Tibial nerve (tissue), 3 donors: ENCODE measurements at regions not wholly inside any gene's neighbourhood (a gene's known extent, or its start where the extent isn't known, plus 50 kb on each side); places are given as distances from the start of the nearest gene placed in this dataset.

Source experiments
- POLR2A ChIP-seq, 2 donors: fragments of 450-650 bp; IDR thresholded peaks; one replicate each; pipeline ENCODE4 v1.6.1; 2017; ENCODE audit warnings: antibody characterized with exemption in 2 of 2, mild to moderate bottlenecking in 2 of 2, moderate library complexity in 2 of 2
- TF ChIP-seq, protein P1 (sequence below), 5 experiments: fragments of 200-600 bp in 3 of 5; fragments of 450-650 bp in 2 of 5; sonication (generic) in 3 of 5; IDR thresholded peaks; one replicate each; pipeline ENCODE4 v1.5.1; 2016 to 2019; ENCODE audit warnings: antibody characterized with exemption in 5 of 5, mild to moderate bottlenecking in 3 of 5, moderate library complexity in 2 of 5

DNA sequence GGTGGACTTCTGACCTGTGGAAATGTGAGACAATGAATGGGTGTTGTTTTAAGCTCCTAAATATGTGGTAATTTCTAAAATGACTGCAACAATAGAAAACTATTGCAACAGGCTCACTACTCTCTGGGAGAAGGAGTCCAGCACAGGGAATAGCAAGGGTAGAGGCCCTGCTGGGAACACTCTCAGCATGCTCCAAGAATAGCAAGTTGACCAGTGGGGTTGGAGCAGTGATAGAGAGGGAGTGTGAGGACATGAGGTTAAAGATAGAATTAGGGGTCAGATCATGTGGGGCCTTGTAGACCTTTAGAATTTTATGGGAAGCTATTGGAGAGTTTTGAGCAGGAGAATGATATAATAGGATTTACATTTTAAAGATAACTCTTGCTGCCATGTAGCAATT lies 346.7 kb upstream of the CCDC196 start:
- TF ChIP-seq, protein P1, sequence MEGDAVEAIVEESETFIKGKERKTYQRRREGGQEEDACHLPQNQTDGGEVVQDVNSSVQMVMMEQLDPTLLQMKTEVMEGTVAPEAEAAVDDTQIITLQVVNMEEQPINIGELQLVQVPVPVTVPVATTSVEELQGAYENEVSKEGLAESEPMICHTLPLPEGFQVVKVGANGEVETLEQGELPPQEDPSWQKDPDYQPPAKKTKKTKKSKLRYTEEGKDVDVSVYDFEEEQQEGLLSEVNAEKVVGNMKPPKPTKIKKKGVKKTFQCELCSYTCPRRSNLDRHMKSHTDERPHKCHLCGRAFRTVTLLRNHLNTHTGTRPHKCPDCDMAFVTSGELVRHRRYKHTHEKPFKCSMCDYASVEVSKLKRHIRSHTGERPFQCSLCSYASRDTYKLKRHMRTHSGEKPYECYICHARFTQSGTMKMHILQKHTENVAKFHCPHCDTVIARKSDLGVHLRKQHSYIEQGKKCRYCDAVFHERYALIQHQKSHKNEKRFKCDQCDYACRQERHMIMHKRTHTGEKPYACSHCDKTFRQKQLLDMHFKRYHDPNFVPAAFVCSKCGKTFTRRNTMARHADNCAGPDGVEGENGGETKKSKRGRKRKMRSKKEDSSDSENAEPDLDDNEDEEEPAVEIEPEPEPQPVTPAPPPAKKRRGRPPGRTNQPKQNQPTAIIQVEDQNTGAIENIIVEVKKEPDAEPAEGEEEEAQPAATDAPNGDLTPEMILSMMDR (IDR thresholded peaks at IDR 0.05), result no peak
- no peak for TF ChIP-seq POLR2A (IDR thresholded peaks at IDR 0.05)
